ENCODE measurements at regions not wholly inside any gene's neighbourhood (a gene's known extent, or its start where the extent isn't known, plus 50 kb on each side); places are given as distances from the start of the nearest gene placed in this dataset.

GRCh38 chr14:87799400-87799799, 193.6 kb downstream of the GALC start:
- H2BK15ac ChIP-seq (ENCODE audit: low read depth, low read length): no peak overlapping the region
- ChIA-PET POLR2A (ENCODE audit: unreplicated experiment) (no interaction called here), CTCF (no interaction called here)
- no peaks in the 10 kb centered on the region for H3K27me3 ChIP-seq (ENCODE audit: control insufficient read depth, insufficient read depth, low read length)
- no peak overlapping the region for H2AK5ac ChIP-seq (ENCODE audit: low read depth, low read length)
- no peak overlapping the region for H3K4me2 ChIP-seq (ENCODE audit: low read depth, low read length)
- TF ChIP-seq CEBPB (IDR thresholded peaks at IDR 0.05; ENCODE audit: low read depth, low read length) (no peak), FOS (IDR thresholded peaks at IDR 0.05; ENCODE audit: low read depth, low read length) (no peak), MAZ (IDR thresholded peaks at IDR 0.05; ENCODE audit: borderline replicate concordance, low read depth, low read length) (no peak), MXI1 (IDR thresholded peaks at IDR 0.05; ENCODE audit: borderline replicate concordance, low read depth, low read length) (no peak), USF2 (IDR thresholded peaks at IDR 0.05; ENCODE audit: low read depth, low read length) (no peak), RAD21 (IDR thresholded peaks at IDR 0.05; ENCODE audit: low read length) (no peak), POLR2A (IDR thresholded peaks at IDR 0.05; ENCODE audit: low read depth, low read length) (no peak), SMC3 (IDR thresholded peaks at IDR 0.05; ENCODE audit: low read depth, low read length) (no peak), CTCF (conservative IDR thresholded peaks at IDR 0.05; ENCODE audit: low read depth, low read length) (no peak), ELK1 (IDR thresholded peaks at IDR 0.05; ENCODE audit: borderline replicate concordance, low read depth, low read length) (no peak), BHLHE40 (IDR thresholded peaks at IDR 0.05; ENCODE audit: low read depth, low read length) (no peak)
- H3K18ac ChIP-seq (ENCODE audit: low read depth, low read length): no peak overlapping the region
- no peak overlapping the region for H3K56ac ChIP-seq (ENCODE audit: extremely low read depth, insufficient read depth, low read length)
- WGBS, 2 experiments (ENCODE audit: extremely low coverage in 2 of 2, insufficient read length in 1 of 2): no CpG with 5 or more reads among the region's 3 CpGs
- no peak overlapping the region for H2AK9ac ChIP-seq (replicated peaks; ENCODE audit: low read depth, low read length, poor library complexity)
- dilution Hi-C loops (cut with HindIII; ENCODE audit: low sequenced_read_pairs, unreplicated experiment): no loop called here
- H4K20me1 ChIP-seq (ENCODE audit: insufficient read depth, low read length): no peaks in the 10 kb centered on the region
- H3K9ac ChIP-seq (ENCODE audit: low read depth, low read length): no peak overlapping the region
- H4K8ac ChIP-seq (ENCODE audit: low read depth in 2 of 2, low read length in 2 of 2): no peak overlapping the region
- no peak overlapping the region for H3K4ac ChIP-seq (ENCODE audit: low read depth, low read length)
- H3K9me3 ChIP-seq (ENCODE audit: control insufficient read depth, insufficient read depth, low read length): peaks cover 16% of the 10 kb centered on the region
- no peak overlapping the region for H2AFZ ChIP-seq (replicated peaks; ENCODE audit: low read length, poor library complexity)
- no peak overlapping the region for H4K91ac ChIP-seq (ENCODE audit: insufficient read depth, low read depth, low read length)
- no peak for ATAC-seq (ENCODE audit: low read depth)
- no peak overlapping the region for H3K14ac ChIP-seq (replicated peaks; ENCODE audit: low read depth, low read length)
- no peak overlapping the region for H3K4me3 ChIP-seq (ENCODE audit: insufficient read depth, low read depth, low read length)
- H2BK120ac ChIP-seq (ENCODE audit: low read depth, low read length): no peak overlapping the region
- no peak overlapping the region for H3K23ac ChIP-seq (ENCODE audit: low read depth, low read length)
- intact Hi-C loops (cut with micrococcal nuclease): no loop called here
- H2BK5ac ChIP-seq (ENCODE audit: low read depth, low read length, poor library complexity, severe bottlenecking): no peak overlapping the region
- H3K27ac ChIP-seq (ENCODE audit: insufficient read depth, low read length): no peak overlapping the region
- DNase-seq: no peak
- H4K5ac ChIP-seq (ENCODE audit: low read depth, low read length): no peak overlapping the region
- no peaks in the 10 kb centered on the region for H3K9me1 ChIP-seq (ENCODE audit: insufficient read depth, low read length)
- BruUV-seq (replicated peaks): no TSS peak
- no peaks in the 10 kb centered on the region for H3K36me3 ChIP-seq (ENCODE audit: control insufficient read depth, insufficient read depth, low read length)
- in situ Hi-C loops (cut with MboI; ENCODE audit: low sequenced_read_pairs): no loop called here
- no peaks in the 10 kb centered on the region for H3K4me1 ChIP-seq (ENCODE audit: control insufficient read depth, insufficient read depth, low read length)
- H2BK20ac ChIP-seq (ENCODE audit: low read depth, low read length): no peak overlapping the region
- no peaks in the 10 kb centered on the region for H3K79me1 ChIP-seq (ENCODE audit: low read depth in 1 of 2, low read length in 2 of 2)

Measured in IMR-90 (cell line).